ENCODE measurements at regions not wholly inside any gene's neighbourhood (a gene's known extent, or its start where the extent isn't known, plus 50 kb on each side); places are given as distances from the start of the nearest gene placed in this dataset.

DNA sequence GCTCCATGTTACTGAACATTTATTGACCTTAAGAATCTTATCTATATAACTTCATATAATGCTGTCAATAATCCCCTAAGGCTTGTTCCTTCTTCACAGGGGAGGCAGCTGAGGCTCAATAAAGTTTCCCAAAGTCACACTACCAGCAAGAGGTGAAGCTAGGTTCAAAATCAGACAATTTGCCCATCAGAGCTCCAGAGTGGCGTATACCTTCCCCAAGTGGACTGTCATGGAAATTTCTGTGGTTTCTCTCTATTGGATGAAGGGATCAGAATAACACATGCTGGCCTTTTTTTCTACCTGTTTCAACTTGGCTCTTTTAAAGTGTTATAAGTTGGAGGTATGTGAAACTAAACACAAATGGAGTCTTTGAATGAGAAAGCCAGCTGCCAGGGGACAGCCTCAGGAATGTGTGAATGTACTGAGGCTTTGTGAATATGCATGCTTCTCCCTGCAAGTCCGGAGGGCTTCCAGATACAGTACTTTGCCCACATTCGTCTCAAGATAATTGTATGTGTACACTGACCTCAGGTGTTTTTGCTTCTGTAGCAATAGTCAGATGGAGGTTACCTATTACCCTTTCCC lies 656.3 kb upstream of the CELF2 start:
- TF ChIP-seq, protein P1, sequence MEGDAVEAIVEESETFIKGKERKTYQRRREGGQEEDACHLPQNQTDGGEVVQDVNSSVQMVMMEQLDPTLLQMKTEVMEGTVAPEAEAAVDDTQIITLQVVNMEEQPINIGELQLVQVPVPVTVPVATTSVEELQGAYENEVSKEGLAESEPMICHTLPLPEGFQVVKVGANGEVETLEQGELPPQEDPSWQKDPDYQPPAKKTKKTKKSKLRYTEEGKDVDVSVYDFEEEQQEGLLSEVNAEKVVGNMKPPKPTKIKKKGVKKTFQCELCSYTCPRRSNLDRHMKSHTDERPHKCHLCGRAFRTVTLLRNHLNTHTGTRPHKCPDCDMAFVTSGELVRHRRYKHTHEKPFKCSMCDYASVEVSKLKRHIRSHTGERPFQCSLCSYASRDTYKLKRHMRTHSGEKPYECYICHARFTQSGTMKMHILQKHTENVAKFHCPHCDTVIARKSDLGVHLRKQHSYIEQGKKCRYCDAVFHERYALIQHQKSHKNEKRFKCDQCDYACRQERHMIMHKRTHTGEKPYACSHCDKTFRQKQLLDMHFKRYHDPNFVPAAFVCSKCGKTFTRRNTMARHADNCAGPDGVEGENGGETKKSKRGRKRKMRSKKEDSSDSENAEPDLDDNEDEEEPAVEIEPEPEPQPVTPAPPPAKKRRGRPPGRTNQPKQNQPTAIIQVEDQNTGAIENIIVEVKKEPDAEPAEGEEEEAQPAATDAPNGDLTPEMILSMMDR (IDR thresholded peaks at IDR 0.05): no peak
- TF ChIP-seq EP300 (IDR thresholded peaks at IDR 0.05) (no peak), POLR2A (IDR thresholded peaks at IDR 0.05) (no peak), POLR2AphosphoS5 (IDR thresholded peaks at IDR 0.05) (no peak)
